ENCODE measurements at regions not wholly inside any gene's neighbourhood (a gene's known extent, or its start where the extent isn't known, plus 50 kb on each side); places are given as distances from the start of the nearest gene placed in this dataset.

- TF ChIP-seq RAD21 (IDR thresholded peaks at IDR 0.05; ENCODE audit: low read length) (no peak), POLR2A (IDR thresholded peaks at IDR 0.05; ENCODE audit: low read depth, low read length) (no peak), ELK1 (IDR thresholded peaks at IDR 0.05; ENCODE audit: borderline replicate concordance, low read depth, low read length) (no peak), CTCF (conservative IDR thresholded peaks at IDR 0.05; ENCODE audit: low read depth, low read length) (no peak), NFE2L2 (IDR thresholded peaks at IDR 0.05; ENCODE audit: low read depth, low read length) (no peak), BHLHE40 (IDR thresholded peaks at IDR 0.05; ENCODE audit: low read depth, low read length) (no peak), SMC3 (IDR thresholded peaks at IDR 0.05; ENCODE audit: low read depth, low read length) (no peak), MAFK (IDR thresholded peaks at IDR 0.05; ENCODE audit: low read depth, low read length) (no peak), RFX5 (IDR thresholded peaks at IDR 0.05; ENCODE audit: low read depth, low read length) (no peak), MAZ (IDR thresholded peaks at IDR 0.05; ENCODE audit: borderline replicate concordance, low read depth, low read length) (no peak), CEBPB (IDR thresholded peaks at IDR 0.05; ENCODE audit: low read depth, low read length) (no peak)
Measured at GRCh38 chr2:100196786-100197494, 54.5 kb upstream of the AFF3 start.

Data from IMR-90 (cell line).